SK-N-MC (cell line): ENCODE measurements at regions not wholly inside any gene's neighbourhood (a gene's known extent, or its start where the extent isn't known, plus 50 kb on each side); places are given as distances from the start of the nearest gene placed in this dataset.

Source experiments
- EZH2 ChIP-seq: fragments of 200-600 bp; sonication (generic); IDR thresholded peaks from one replicate; pipeline ENCODE4 v1.6.1; 2017; ENCODE audit warnings: antibody characterized with exemption
- FOXP2 ChIP-seq: optimal IDR thresholded peaks from 2 replicates; pipeline ENCODE3; 2011; ENCODE audit warnings: mild to moderate bottlenecking, moderate library complexity; ENCODE audit not compliant: insufficient read depth; ENCODE audit errors: extremely low read length, control extremely low read depth
- POLR2AphosphoS5 ChIP-seq: IDR thresholded peaks from 2 replicates; pipeline ENCODE4 v1.6.1; 2012; ENCODE audit warnings: mild to moderate bottlenecking, low read depth, low read length, borderline replicate concordance

GRCh38 chr2:8538931-8539621 lies 142.8 kb upstream of the ID2 start:
- TF ChIP-seq EZH2: no peak
- no peak for TF ChIP-seq POLR2AphosphoS5
- TF ChIP-seq FOXP2: no peak
